Ishikawa (cell line): ENCODE measurements at regions not wholly inside any gene's neighbourhood (a gene's known extent, or its start where the extent isn't known, plus 50 kb on each side); places are given as distances from the start of the nearest gene placed in this dataset.

ENCODE experiments used
- CEBPB ChIP-seq: IDR thresholded peaks from 2 replicates; pipeline ENCODE4 v1.6.1; 2012
- CREB1 ChIP-seq: IDR thresholded peaks from 2 replicates; pipeline ENCODE4 v1.6.1; 2012; ENCODE audit warnings: low read depth
- EGR1 ChIP-seq: IDR thresholded peaks from 2 replicates; pipeline ENCODE4 v1.6.1; 2012
- EP300 ChIP-seq: IDR thresholded peaks from 2 replicates; pipeline ENCODE4 v1.6.1; 2012; ENCODE audit warnings: borderline replicate concordance
- MAX ChIP-seq: IDR thresholded peaks from 2 replicates; pipeline ENCODE4 v1.6.1; 2012
- RAD21 ChIP-seq: IDR thresholded peaks from 2 replicates; pipeline ENCODE4 v1.6.1; 2012; ENCODE audit warnings: low read depth
- REST ChIP-seq: IDR thresholded peaks from 2 replicates; pipeline ENCODE4 v1.6.1; 2012; ENCODE audit warnings: low read depth, mild to moderate bottlenecking
- TAF1 ChIP-seq: IDR thresholded peaks from 2 replicates; pipeline ENCODE4 v1.6.1; 2012; ENCODE audit warnings: low read depth, mild to moderate bottlenecking
- TCF12 ChIP-seq: IDR thresholded peaks from 2 replicates; pipeline ENCODE4 v1.6.1; 2012; ENCODE audit warnings: low read depth
- USF1 ChIP-seq: IDR thresholded peaks from 2 replicates; pipeline ENCODE4 v1.6.1; 2012
- YY1 ChIP-seq: IDR thresholded peaks from 2 replicates; pipeline ENCODE4 v1.6.1; 2012; ENCODE audit warnings: low read depth
- ZBTB7A ChIP-seq: IDR thresholded peaks from 2 replicates; pipeline ENCODE4 v1.6.1; 2012; ENCODE audit warnings: low read depth

- TF ChIP-seq TAF1 (no peak), EP300 (no peak), USF1 (no peak), TCF12 (no peak), EGR1 (no peak), MAX (no peak), CREB1 (no peak), RAD21 (no peak), ZBTB7A (no peak), REST (no peak), CEBPB (no peak), YY1 (no peak)
Observed at GRCh38 chr3:30294241-30294667, 312.1 kb upstream of the TGFBR2 start.
